ENCODE measurements at regions not wholly inside any gene's neighbourhood (a gene's known extent, or its start where the extent isn't known, plus 50 kb on each side); places are given as distances from the start of the nearest gene placed in this dataset.

DNA sequence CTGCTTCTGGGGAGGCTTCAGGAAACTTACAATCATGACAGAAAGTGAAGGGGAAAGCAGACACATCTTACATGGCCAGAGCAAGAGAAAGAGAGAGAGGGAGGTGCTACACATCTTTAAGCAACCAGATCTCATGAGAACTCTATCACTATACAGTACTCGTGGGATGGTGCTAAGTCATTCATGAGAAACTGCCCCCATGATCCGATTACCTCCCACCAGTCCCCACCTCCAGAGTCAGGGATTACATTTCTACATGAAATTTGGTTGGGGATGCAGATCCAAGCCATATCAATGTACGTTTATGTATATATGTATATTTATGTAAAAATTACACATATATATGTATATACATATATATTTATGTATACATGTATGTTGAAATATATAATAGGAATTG is 54.4 kb upstream of the CCDC112 start:
- no peak overlapping the region for H3K27ac Mint-ChIP-seq
- no peak for DNase-seq
- H3K4me1 Mint-ChIP-seq, result no peaks in the 10 kb centered on the region
- no peak for ATAC-seq
- H3K9me3 Mint-ChIP-seq, result no peaks in the 10 kb centered on the region
- peaks cover 58% of the 10 kb centered on the region for H3K27me3 Mint-ChIP-seq
- H3K4me3 Mint-ChIP-seq, result no peak overlapping the region

GRCh38 chr5:115349001-115349817 is 52.8 kb upstream of the CCDC112 start:
- H3K27ac Mint-ChIP-seq, result no peak overlapping the region
- H3K4me3 Mint-ChIP-seq, result no peak overlapping the region
- DNase-seq (no peak), ATAC-seq (no peak)
- peaks cover 63% of the 10 kb centered on the region for H3K27me3 Mint-ChIP-seq
- H3K4me1 Mint-ChIP-seq, result no peaks in the 10 kb centered on the region
- H3K9me3 Mint-ChIP-seq, result no peaks in the 10 kb centered on the region

GRCh38 chr5:115348175-115348574 is 51.7 kb upstream of the CCDC112 start:
- DNase-seq, result no peak
- H3K9me3 Mint-ChIP-seq, result no peaks in the 10 kb centered on the region
- H3K4me1 Mint-ChIP-seq, result no peaks in the 10 kb centered on the region
- no peak overlapping the region for H3K27ac Mint-ChIP-seq
- peaks cover 62% of the 10 kb centered on the region for H3K27me3 Mint-ChIP-seq
- ATAC-seq, result no peak
- no peak overlapping the region for H3K4me3 Mint-ChIP-seq

All from stimulated activated naive CD8-positive, alpha-beta T cell treated with anti-CD3 and anti-CD28 coated beads, Interleukin-15, amount 100 ng/mL, for 72 hours (primary cell).